IMR-90 (cell line): ENCODE measurements at regions not wholly inside any gene's neighbourhood (a gene's known extent, or its start where the extent isn't known, plus 50 kb on each side); places are given as distances from the start of the nearest gene placed in this dataset.

Experiments used
- ATAC-seq: fragments of 200-7000 bp; cut with Tn5 transposase; 2 replicates; pipeline ENCODE4 v1.9.1; 2020; ENCODE audit warnings: low read depth, mild to moderate bottlenecking, moderate library complexity
- BruUV-seq: library from RNA; stranded (reverse); fragments of 400-500 nt; replicated peaks from 2 replicates; lab custom pipeline; 2021; lab: Mats Ljungman, UMichigan
- CTCF ChIA-PET: fragments of 300-600 bp; formaldehyde crosslinking; extraction: SDS; loops from one replicate; lab custom pipeline; 2021; ENCODE audit warnings: antibody characterized with exemption; lab: Yijun Ruan, JAX
- POLR2A ChIA-PET: fragments of 300-600 bp; sonication (Branson Sonifier 250); formaldehyde crosslinking; loops from one replicate; lab custom pipeline; 2022; ENCODE audit warnings: antibody characterized with exemption; ENCODE audit not compliant: unreplicated experiment; lab: Charles Lee
- DNase-seq: peaks from one replicate; pipeline ENCODE4 v3.0.0; 2013
- H2AFZ ChIP-seq: replicated peaks from 2 replicates; pipeline ENCODE3; 2013; ENCODE audit warnings: low read length, mild to moderate bottlenecking; ENCODE audit not compliant: poor library complexity
- H2AK5ac ChIP-seq: 2 replicates; pipeline ENCODE4 v1.6.1; 2013; ENCODE audit warnings: low read depth, low read length, inconsistent platforms
- H2AK9ac ChIP-seq: replicated peaks from 2 replicates; pipeline ENCODE3; 2013; ENCODE audit warnings: mild to moderate bottlenecking, low read depth, low read length, moderate library complexity; ENCODE audit not compliant: poor library complexity
- H2BK120ac ChIP-seq: 2 replicates; pipeline ENCODE4 v1.6.1; 2013; ENCODE audit warnings: low read depth, low read length, inconsistent platforms
- H2BK15ac ChIP-seq: 3 replicates; pipeline ENCODE4 v1.6.1; 2013; ENCODE audit warnings: low read depth, low read length, inconsistent platforms
- H2BK20ac ChIP-seq: 2 replicates; pipeline ENCODE4 v1.6.1; 2013; ENCODE audit warnings: low read depth, mild to moderate bottlenecking, inconsistent platforms, low read length, moderate library complexity
- H2BK5ac ChIP-seq: 2 replicates; pipeline ENCODE4 v1.6.1; 2013; ENCODE audit warnings: mild to moderate bottlenecking, low read depth, low read length, inconsistent platforms; ENCODE audit not compliant: poor library complexity, severe bottlenecking
- H3K14ac ChIP-seq: replicated peaks from 2 replicates; pipeline ENCODE4 v1.6.1; 2013; ENCODE audit warnings: low read depth, low read length, inconsistent platforms
- H3K18ac ChIP-seq: 2 replicates; pipeline ENCODE4 v1.6.1; 2013; ENCODE audit warnings: low read depth, low read length, control low read depth
- H3K23ac ChIP-seq: 2 replicates; pipeline ENCODE4 v1.6.1; 2013; ENCODE audit warnings: low read depth, low read length, inconsistent platforms
- H3K27ac ChIP-seq: 2 replicates; pipeline ENCODE4 v1.5.1; 2013; ENCODE audit warnings: mild to moderate bottlenecking, control low read depth, low read length; ENCODE audit not compliant: insufficient read depth
- H3K27me3 ChIP-seq: 2 replicates; pipeline ENCODE4 v1.6.1; 2013; ENCODE audit warnings: low read length; ENCODE audit not compliant: control insufficient read depth, insufficient read depth
- H3K36me3 ChIP-seq: 2 replicates; pipeline ENCODE4 v1.6.1; 2013; ENCODE audit warnings: low read length, mixed read lengths; ENCODE audit not compliant: control insufficient read depth, insufficient read depth
- H3K4ac ChIP-seq: 2 replicates; pipeline ENCODE4 v1.6.1; 2013; ENCODE audit warnings: low read depth, low read length, inconsistent platforms
- H3K4me1 ChIP-seq: 2 replicates; pipeline ENCODE4 v1.6.1; 2013; ENCODE audit warnings: low read length, mixed read lengths; ENCODE audit not compliant: control insufficient read depth, insufficient read depth
- H3K4me2 ChIP-seq: 2 replicates; pipeline ENCODE4 v1.6.1; 2013; ENCODE audit warnings: low read depth, mild to moderate bottlenecking, control low read depth, low read length, moderate library complexity
- H3K4me3 ChIP-seq: 2 replicates; pipeline ENCODE4 v1.5.1; 2013; ENCODE audit warnings: low read depth, mild to moderate bottlenecking, control low read depth, low read length, moderate library complexity; ENCODE audit not compliant: insufficient read depth
- H3K56ac ChIP-seq: 2 replicates; pipeline ENCODE4 v1.6.1; 2013; ENCODE audit warnings: low read length, inconsistent platforms; ENCODE audit not compliant: insufficient read depth; ENCODE audit errors: extremely low read depth
- H3K79me1 ChIP-seq, 2 experiments: 2 replicates each; pipeline ENCODE4 v1.6.1; 2013; ENCODE audit warnings: low read length in 2 of 2, inconsistent platforms in 1 of 2, low read depth in 1 of 2
- H3K9ac ChIP-seq: 2 replicates; pipeline ENCODE4 v1.6.1; 2013; ENCODE audit warnings: low read depth, low read length, control low read depth
- H3K9me1 ChIP-seq: 2 replicates; pipeline ENCODE4 v1.6.1; 2013; ENCODE audit warnings: low read length, inconsistent platforms; ENCODE audit not compliant: insufficient read depth
- H3K9me3 ChIP-seq: 2 replicates; pipeline ENCODE4 v1.6.1; 2013; ENCODE audit warnings: low read length; ENCODE audit not compliant: control insufficient read depth, insufficient read depth
- H4K20me1 ChIP-seq: 2 replicates; pipeline ENCODE4 v1.6.1; 2013; ENCODE audit warnings: low read length, inconsistent platforms; ENCODE audit not compliant: insufficient read depth
- H4K5ac ChIP-seq: 2 replicates; pipeline ENCODE4 v1.6.1; 2013; ENCODE audit warnings: mild to moderate bottlenecking, low read depth, low read length, control low read depth
- H4K8ac ChIP-seq, 2 experiments: 2 replicates each; pipeline ENCODE4 v1.6.1; 2013; ENCODE audit warnings: low read depth in 2 of 2, low read length in 2 of 2, control low read depth in 1 of 2, inconsistent platforms in 1 of 2
- H4K91ac ChIP-seq: 2 replicates; pipeline ENCODE4 v1.6.1; 2013; ENCODE audit warnings: low read depth, low read length, inconsistent platforms; ENCODE audit not compliant: insufficient read depth
- BHLHE40 ChIP-seq: fragments of 150-350 bp; IDR thresholded peaks from 2 replicates; pipeline ENCODE4 v1.6.1; 2016; ENCODE audit warnings: mild to moderate bottlenecking, low read depth, low read length
- FOS ChIP-seq: fragments of 150-350 bp; IDR thresholded peaks from 2 replicates; pipeline ENCODE4 v1.6.1; 2016; ENCODE audit warnings: low read depth, low read length
- MAFK ChIP-seq: IDR thresholded peaks from 2 replicates; pipeline ENCODE4 v1.6.1; 2012; ENCODE audit warnings: low read depth, low read length, improper control_type of control experiment
- MAZ ChIP-seq: IDR thresholded peaks from 2 replicates; pipeline ENCODE4 v1.6.1; 2012; ENCODE audit warnings: low read depth, mild to moderate bottlenecking, low read length, improper control_type of control experiment, moderate library complexity, borderline replicate concordance
- MXI1 ChIP-seq: IDR thresholded peaks from 2 replicates; pipeline ENCODE4 v1.6.1; 2012; ENCODE audit warnings: low read depth, mild to moderate bottlenecking, low read length, moderate library complexity, borderline replicate concordance
- NFE2L2 ChIP-seq: fragments of 150-350 bp; IDR thresholded peaks from 2 replicates; pipeline ENCODE4 v1.6.1; 2016; ENCODE audit warnings: low read depth, mild to moderate bottlenecking, low read length
- POLR2A ChIP-seq: IDR thresholded peaks from 2 replicates; pipeline ENCODE4 v1.6.1; 2012; ENCODE audit warnings: mild to moderate bottlenecking, low read depth, low read length
- RAD21 ChIP-seq: IDR thresholded peaks from 2 replicates; pipeline ENCODE4 v1.6.1; 2012; ENCODE audit warnings: low read length, improper control_type of control experiment
- USF2 ChIP-seq: fragments of 150-350 bp; IDR thresholded peaks from 2 replicates; pipeline ENCODE4 v1.6.1; 2017; ENCODE audit warnings: mild to moderate bottlenecking, antibody characterized with exemption, low read length, low read depth
- WGBS, 2 experiments: methylation state at CpG; one replicate each; pipeline versions ENCODE4 v1.1.5 to v1.1.7; 2013; ENCODE audit warnings: missing lambda C conversion rate in 2 of 2; ENCODE audit not compliant: insufficient read length in 1 of 2; ENCODE audit errors: extremely low coverage in 2 of 2; 5-methylcytosine and 5-hydroxymethylcytosine counted together
- dilution Hi-C: fragments of 300-500 bp; cut with HindIII; formaldehyde crosslinking; loops from one replicate; pipeline ENCODE4 v1.14.3; 2018; ENCODE audit warnings: low sequenced_read_pairs; ENCODE audit not compliant: unreplicated experiment
- in situ Hi-C: fragments of 300-500 bp; cut with MboI; formaldehyde crosslinking; loops from 3 replicates; pipeline ENCODE4 v1.14.3; 2019; ENCODE audit warnings: low sequenced_read_pairs, inconsistent platforms, mixed read lengths
- intact Hi-C: fragments of 100-400 bp; cut with micrococcal nuclease; formaldehyde crosslinking; loops from 2 replicates; pipeline ENCODE4 v1.10.0; 2022

GRCh38 chr6:130697271-130697994 lies 129.8 kb upstream of the SMLR1 start:
- no CpG with 5 or more reads among the region's 1 CpG for WGBS, 2 experiments
- Histone ChIP-seq H2AK9ac (no peak overlapping the region), H3K56ac (no peak overlapping the region), H2BK20ac (peak overlapping the region; percentile 66; the same call in 1 of the 2 replicates), H3K9me3 (no peaks in the 10 kb centered on the region), H2BK5ac (peak overlapping the region; percentile 59), H3K9me1 (no peaks in the 10 kb centered on the region), H3K18ac (peak overlapping the region; percentile 81; the same call in 1 of the 2 replicates), H3K79me1 (no peaks in the 10 kb centered on the region), H2AFZ (no peak overlapping the region), H3K14ac (peak overlapping the region; percentile 55; the same call in 1 of the 2 replicates), H3K4me1 (no peaks in the 10 kb centered on the region; the same call in 1 of the 2 replicates), H3K27ac (no peak overlapping the region), H3K36me3 (no peaks in the 10 kb centered on the region), H2BK120ac (peak overlapping the region; percentile 80; the same call in 1 of the 2 replicates), H4K8ac (peak overlapping the region in 1 of 2 experiments; percentile 65; a peak in 2 of 4 replicates), H4K5ac (no peak overlapping the region), H2BK15ac (no peak overlapping the region), H3K23ac (peak overlapping the region; percentile 60; the same call in 1 of the 2 replicates), H3K4ac (peak overlapping the region; percentile 32; the same call in 1 of the 2 replicates), H2AK5ac (no peak overlapping the region), H3K4me3 (no peak overlapping the region), H3K9ac (no peak overlapping the region), H4K20me1 (no peaks in the 10 kb centered on the region), H4K91ac (no peak overlapping the region), H3K27me3 (peaks cover 4% of the 10 kb centered on the region), H3K4me2 (peak overlapping the region; percentile 66; the same call in 1 of the 2 replicates)
- BruUV-seq: no TSS peak
- in situ Hi-C loops (loop anchor here (10.0 kb wide), 1 partner anchor 333 kb away; the partner anchor contains the start of gene TMEM200A), intact Hi-C loops (loop anchor here (10.0 kb wide), 1 partner anchor 403 kb away; no protein-coding TSS in a partner anchor), dilution Hi-C loops (no loop called here)
- ChIA-PET POLR2A (no interaction called here), CTCF (interaction anchor here (1.0 to 1.7 kb wide), 6 partner anchors 9 to 403 kb away, joined by 4 to 7 read pairs (median 5); partner anchors contain the start of gene TMEM200A)
- ATAC-seq (peak; percentile 54), DNase-seq (no peak)
- TF ChIP-seq NFE2L2 (no peak), MAZ (no peak), POLR2A (no peak), FOS (no peak), MXI1 (no peak), RAD21 (no peak), BHLHE40 (no peak), MAFK (no peak), USF2 (no peak)
